Hepatocyte (in vitro differentiated cells): ENCODE measurements at regions not wholly inside any gene's neighbourhood (a gene's known extent, or its start where the extent isn't known, plus 50 kb on each side); places are given as distances from the start of the nearest gene placed in this dataset.
A peak's percentile ranks its signal among the peaks of the same experiment; 100 is the strongest.

Source experiments
- DNase-seq: peaks from one replicate; pipeline ENCODE4 v3.0.0-alpha.2; 2016; ENCODE audit warnings: low spot score
- H2AFZ ChIP-seq: fragments of 200-600 bp; sonication (generic); 2 replicates; pipeline ENCODE4 v1.6.0; 2016; ENCODE audit warnings: antibody characterized with exemption, mild to moderate bottlenecking
- H3K27ac ChIP-seq: fragments of 200-600 bp; sonication (generic); 2 replicates; pipeline ENCODE4 v1.5.1; 2016; ENCODE audit warnings: mild to moderate bottlenecking
- H3K27me3 ChIP-seq: fragments of 200-600 bp; sonication (generic); 2 replicates; pipeline ENCODE4 v1.6.1; 2016
- H3K36me3 ChIP-seq: fragments of 200-600 bp; sonication (generic); replicated peaks from 2 replicates; pipeline ENCODE4 v1.5.1; 2016; ENCODE audit warnings: low read depth; ENCODE audit not compliant: insufficient read depth
- H3K4me1 ChIP-seq: fragments of 200-600 bp; sonication (generic); 2 replicates; pipeline ENCODE4 v1.5.1; 2016; ENCODE audit warnings: mild to moderate bottlenecking, moderate library complexity; ENCODE audit not compliant: insufficient read depth
- H3K4me2 ChIP-seq: fragments of 200-600 bp; sonication (generic); 2 replicates; pipeline ENCODE4 v1.6.0; 2016
- H3K4me3 ChIP-seq: fragments of 200-600 bp; sonication (generic); 2 replicates; pipeline ENCODE4 v1.5.1; 2016; ENCODE audit warnings: mild to moderate bottlenecking
- H3K79me2 ChIP-seq: fragments of 200-600 bp; sonication (generic); 2 replicates; pipeline ENCODE4 v1.6.0; 2017; ENCODE audit warnings: mild to moderate bottlenecking
- H3K9me2 ChIP-seq: fragments of 200-600 bp; sonication (generic); replicated peaks from 2 replicates; pipeline ENCODE4 v1.6.0; 2017; ENCODE audit warnings: mild to moderate bottlenecking; ENCODE audit not compliant: insufficient read depth
- H3K9me3 ChIP-seq: fragments of 200-600 bp; sonication (generic); 2 replicates; pipeline ENCODE4 v1.5.1; 2016; ENCODE audit warnings: low read depth, mild to moderate bottlenecking
- H4K20me1 ChIP-seq: fragments of 200-600 bp; sonication (generic); 2 replicates; pipeline ENCODE4 v1.6.0; 2016; ENCODE audit warnings: mild to moderate bottlenecking; ENCODE audit not compliant: insufficient read depth, poor library complexity, severe bottlenecking
- EZH2 ChIP-seq: fragments of 200-600 bp; sonication (generic); IDR thresholded peaks from 2 replicates; pipeline ENCODE4 v1.6.1; 2016; ENCODE audit warnings: antibody characterized with exemption, mild to moderate bottlenecking, borderline replicate concordance
- EZH2phosphoT487 ChIP-seq: fragments of 200-600 bp; sonication (generic); IDR thresholded peaks from one replicate; pipeline ENCODE4 v1.6.1; 2018; ENCODE audit warnings: antibody characterized with exemption, mild to moderate bottlenecking, low read depth, moderate library complexity; ENCODE audit not compliant: unreplicated experiment, severe bottlenecking
- WGBS: methylation state at CpG from one replicate; pipeline ENCODE4 v1.1.6; 2016; ENCODE audit warnings: low lambda C conversion rate; ENCODE audit errors: missing lambda C conversion rate; 5-methylcytosine and 5-hydroxymethylcytosine counted together
- TF ChIP-seq, protein P1 (sequence below): fragments of 200-600 bp; sonication (generic); IDR thresholded peaks from 2 replicates; pipeline ENCODE4 v1.5.1; 2016; ENCODE audit warnings: antibody characterized with exemption, mild to moderate bottlenecking; ENCODE audit not compliant: poor library complexity

DNA sequence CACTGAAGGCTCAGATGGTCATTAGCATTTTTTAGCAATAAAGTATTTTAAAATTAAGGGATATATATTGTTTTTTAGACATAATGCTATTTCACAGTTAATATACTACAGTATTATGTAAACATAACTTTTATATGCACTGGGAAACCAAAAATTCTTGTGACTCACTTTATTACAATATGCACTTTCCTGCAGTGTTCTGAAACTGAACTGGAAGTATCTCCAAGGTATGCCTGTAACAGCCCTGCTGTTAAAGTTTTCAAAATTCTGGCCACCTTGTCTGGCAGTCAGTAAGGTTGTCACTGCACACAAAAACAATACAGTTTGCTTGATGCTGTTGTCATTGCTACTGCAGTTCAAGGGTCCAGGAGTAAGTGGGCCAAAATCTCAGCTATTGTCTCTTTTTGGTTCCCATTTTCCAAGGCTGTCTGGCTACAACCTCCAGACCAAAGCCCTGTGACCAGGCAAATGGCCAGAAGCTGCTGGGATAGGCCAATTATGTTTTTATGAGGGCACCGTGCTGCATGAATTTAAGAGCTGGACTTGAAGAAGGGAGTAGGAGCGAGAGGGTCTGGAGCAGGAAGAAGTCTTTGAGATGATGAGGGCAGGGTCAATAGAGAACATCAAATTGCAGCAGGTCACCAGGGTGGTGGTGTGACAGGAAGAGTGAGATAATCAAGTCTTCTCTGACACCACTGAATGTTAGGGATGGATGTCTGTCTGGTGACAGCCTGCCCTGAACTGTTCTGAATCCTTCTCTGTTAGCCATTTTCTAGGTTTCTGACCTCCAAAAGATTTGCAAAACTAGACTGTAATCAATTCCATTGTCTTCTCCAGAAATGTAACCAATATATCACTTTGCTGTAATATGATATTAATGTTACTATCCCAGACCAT, 82.3 kb upstream of the CACHD1 start:
- Histone ChIP-seq H4K20me1 (no peaks in the 10 kb centered on the region), H3K4me3 (no peak overlapping the region), H3K27ac (peak overlapping the region; percentile 67), H3K9me3 (no peaks in the 10 kb centered on the region), H3K4me2 (peak overlapping the region; percentile 27), H3K79me2 (no peaks in the 10 kb centered on the region), H3K4me1 (no peaks in the 10 kb centered on the region), H3K27me3 (no peaks in the 10 kb centered on the region), H3K36me3 (no peaks in the 10 kb centered on the region), H3K9me2 (no peaks in the 10 kb centered on the region), H2AFZ (no peak overlapping the region)
- 50% methylated on average over 2 of the region's 2 CpGs for WGBS
- TF ChIP-seq, protein P1, sequence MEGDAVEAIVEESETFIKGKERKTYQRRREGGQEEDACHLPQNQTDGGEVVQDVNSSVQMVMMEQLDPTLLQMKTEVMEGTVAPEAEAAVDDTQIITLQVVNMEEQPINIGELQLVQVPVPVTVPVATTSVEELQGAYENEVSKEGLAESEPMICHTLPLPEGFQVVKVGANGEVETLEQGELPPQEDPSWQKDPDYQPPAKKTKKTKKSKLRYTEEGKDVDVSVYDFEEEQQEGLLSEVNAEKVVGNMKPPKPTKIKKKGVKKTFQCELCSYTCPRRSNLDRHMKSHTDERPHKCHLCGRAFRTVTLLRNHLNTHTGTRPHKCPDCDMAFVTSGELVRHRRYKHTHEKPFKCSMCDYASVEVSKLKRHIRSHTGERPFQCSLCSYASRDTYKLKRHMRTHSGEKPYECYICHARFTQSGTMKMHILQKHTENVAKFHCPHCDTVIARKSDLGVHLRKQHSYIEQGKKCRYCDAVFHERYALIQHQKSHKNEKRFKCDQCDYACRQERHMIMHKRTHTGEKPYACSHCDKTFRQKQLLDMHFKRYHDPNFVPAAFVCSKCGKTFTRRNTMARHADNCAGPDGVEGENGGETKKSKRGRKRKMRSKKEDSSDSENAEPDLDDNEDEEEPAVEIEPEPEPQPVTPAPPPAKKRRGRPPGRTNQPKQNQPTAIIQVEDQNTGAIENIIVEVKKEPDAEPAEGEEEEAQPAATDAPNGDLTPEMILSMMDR, result no peak
- TF ChIP-seq EZH2, result no peak
- no peak for TF ChIP-seq EZH2phosphoT487
- DNase-seq, result no peak

DNA sequence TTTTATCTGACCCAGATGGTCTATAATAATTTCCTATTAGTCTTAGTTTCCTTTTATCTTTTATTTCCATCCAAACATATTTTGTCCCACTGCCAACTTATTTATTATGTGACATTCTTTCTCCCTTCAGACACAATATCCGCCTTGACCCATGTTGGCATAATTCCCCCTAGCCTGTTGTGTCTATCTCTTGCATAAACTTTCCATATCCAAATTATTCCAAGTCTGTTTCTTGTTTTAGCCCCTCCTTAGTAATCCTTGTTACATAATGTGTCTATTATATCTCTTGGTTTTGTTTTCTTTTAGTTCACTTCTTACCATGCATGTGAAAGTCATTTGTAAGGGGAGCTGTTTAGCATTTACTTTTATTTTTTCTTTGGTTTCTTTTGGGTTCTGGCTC, 81.6 kb upstream of the CACHD1 start:
- no peaks in the 10 kb centered on the region for H3K36me3 ChIP-seq

DNA sequence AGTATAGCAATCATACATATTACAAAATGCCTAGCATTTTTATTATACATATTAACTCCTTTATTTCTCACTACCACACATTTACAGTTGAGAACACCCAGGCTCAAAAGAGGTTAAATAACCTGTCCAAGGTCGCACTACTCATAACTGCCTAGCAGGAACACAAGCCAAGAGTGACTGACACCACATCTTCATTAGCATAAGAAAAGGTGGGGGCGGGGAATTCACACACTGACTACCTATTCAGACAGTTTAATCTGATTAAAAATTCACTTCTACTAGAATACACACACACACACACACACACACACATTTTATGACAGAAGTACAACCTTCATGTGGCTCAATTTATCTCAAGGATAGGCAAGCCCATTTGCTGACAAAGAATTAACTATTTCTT, 77.8 kb upstream of the CACHD1 start:
- Histone ChIP-seq H3K79me2 (no peaks in the 10 kb centered on the region), H3K4me3 (no peak overlapping the region), H2AFZ (no peak overlapping the region), H4K20me1 (no peaks in the 10 kb centered on the region), H3K4me2 (no peak overlapping the region), H3K4me1 (no peaks in the 10 kb centered on the region), H3K9me2 (no peaks in the 10 kb centered on the region), H3K9me3 (no peaks in the 10 kb centered on the region), H3K36me3 (no peaks in the 10 kb centered on the region), H3K27ac (no peak overlapping the region), H3K27me3 (no peaks in the 10 kb centered on the region)
- DNase-seq, result no peak
- 53% methylated on average over 2 of the region's 2 CpGs for WGBS
- TF ChIP-seq EZH2phosphoT487, result no peak
- TF ChIP-seq EZH2, result no peak
- TF ChIP-seq, protein P1, result no peak

More for the DNA sequence above, 81.6 kb upstream of the CACHD1 start:
- peak overlapping the region; percentile 67 for H3K27ac ChIP-seq
- no peak overlapping the region for H3K4me2 ChIP-seq
- TF ChIP-seq EZH2phosphoT487 (no peak), EZH2 (no peak)
- TF ChIP-seq, protein P1, result no peak
- H3K9me2 ChIP-seq, result no peaks in the 10 kb centered on the region
- no peaks in the 10 kb centered on the region for H3K27me3 ChIP-seq
- H3K9me3 ChIP-seq, result no peaks in the 10 kb centered on the region
- no peaks in the 10 kb centered on the region for H4K20me1 ChIP-seq
- no peaks in the 10 kb centered on the region for H3K4me1 ChIP-seq
- no peak overlapping the region for H2AFZ ChIP-seq
- no peaks in the 10 kb centered on the region for H3K79me2 ChIP-seq
- DNase-seq, result peak; percentile 16
- WGBS, result 68% methylated on average over 1 of the region's 1 CpG
- no peak overlapping the region for H3K4me3 ChIP-seq

DNA sequence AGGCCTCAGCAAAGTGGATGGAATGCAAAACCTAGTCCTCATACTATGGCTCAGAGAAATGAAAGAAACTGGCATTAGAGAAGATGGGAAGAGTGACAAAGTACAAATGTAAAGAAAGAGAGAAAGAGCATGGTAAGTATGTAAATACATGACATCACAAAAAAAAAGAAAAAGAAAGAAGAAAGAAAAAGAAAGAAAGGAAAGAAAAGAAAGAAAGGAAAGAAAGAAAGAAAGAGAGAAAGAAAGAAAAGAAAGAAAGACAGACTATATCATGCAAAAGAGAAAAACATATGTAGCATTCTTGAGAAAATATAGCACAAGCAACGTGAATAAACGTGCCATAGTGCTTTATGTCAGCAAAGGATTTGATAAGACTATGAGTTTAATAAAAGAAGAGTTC, 76.1 kb upstream of the CACHD1 start:
- no peaks in the 10 kb centered on the region for H3K4me1 ChIP-seq
- TF ChIP-seq, protein P1, result no peak
- no peak for TF ChIP-seq EZH2phosphoT487
- H3K4me2 ChIP-seq, result no peak overlapping the region
- no peaks in the 10 kb centered on the region for H3K9me3 ChIP-seq
- no peak overlapping the region for H3K4me3 ChIP-seq
- H3K36me3 ChIP-seq, result no peaks in the 10 kb centered on the region
- 90% methylated on average over 2 of the region's 2 CpGs for WGBS
- no peak overlapping the region for H2AFZ ChIP-seq
- no peaks in the 10 kb centered on the region for H3K9me2 ChIP-seq
- no peaks in the 10 kb centered on the region for H4K20me1 ChIP-seq
- no peaks in the 10 kb centered on the region for H3K27me3 ChIP-seq
- DNase-seq, result no peak
- no peaks in the 10 kb centered on the region for H3K79me2 ChIP-seq
- H3K27ac ChIP-seq, result no peak overlapping the region
